SHP77 treated with DMSO at 0.1 percent for 48 hours (cell line): ENCODE measurements at regions not wholly inside any gene's neighbourhood (a gene's known extent, or its start where the extent isn't known, plus 50 kb on each side); places are given as distances from the start of the nearest gene placed in this dataset.
"Not testable (repeated sequence)": the region's sequence is repeated elsewhere in the genome, so short reads cannot be mapped to it uniquely, and the experiment has no call there.

Experiments used
- DNase-seq: peaks from one replicate; lab custom pipeline; 2025; lab: John Stamatoyannopoulos, UW

DNA sequence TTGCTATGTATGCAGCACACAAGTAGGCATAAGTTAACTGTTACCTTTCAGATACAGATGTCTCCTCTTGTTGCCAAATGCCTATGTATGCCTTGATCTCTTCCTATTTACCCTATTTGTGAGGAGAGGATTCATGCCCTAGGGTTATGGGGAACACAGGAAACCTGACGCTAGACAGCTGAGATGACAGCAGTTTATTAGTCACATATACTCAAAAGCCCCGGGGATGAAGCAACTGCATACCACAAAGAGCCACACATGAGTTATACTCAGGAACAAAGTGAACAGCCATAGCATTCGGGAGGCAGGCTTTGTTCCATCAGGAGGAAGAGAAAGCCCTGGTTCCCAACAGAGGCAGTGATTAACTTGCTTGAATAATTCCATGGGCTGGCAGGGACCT is 1011.7 kb upstream of the PCDH7 start:
- DNase-seq, result no peak

DNA sequence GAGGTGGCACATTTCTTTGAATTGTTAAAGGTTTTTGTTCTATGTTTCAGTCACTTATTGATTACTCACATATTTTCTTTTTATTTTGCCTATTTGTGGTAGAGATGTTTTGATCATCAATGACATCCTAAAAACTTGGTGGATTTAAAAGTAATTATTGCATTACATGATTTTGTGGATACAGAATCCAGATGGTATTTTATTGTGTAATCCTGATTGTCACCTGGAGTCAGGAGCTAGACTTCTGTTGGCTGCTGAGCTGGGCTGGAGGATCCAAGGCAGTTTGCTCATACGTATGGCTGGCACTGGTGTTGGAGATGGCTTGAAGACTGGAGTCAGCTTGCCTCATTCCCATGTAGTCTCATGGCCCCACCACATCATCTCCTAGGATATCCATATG is 1009.6 kb upstream of the PCDH7 start:
- no peak for DNase-seq

DNA sequence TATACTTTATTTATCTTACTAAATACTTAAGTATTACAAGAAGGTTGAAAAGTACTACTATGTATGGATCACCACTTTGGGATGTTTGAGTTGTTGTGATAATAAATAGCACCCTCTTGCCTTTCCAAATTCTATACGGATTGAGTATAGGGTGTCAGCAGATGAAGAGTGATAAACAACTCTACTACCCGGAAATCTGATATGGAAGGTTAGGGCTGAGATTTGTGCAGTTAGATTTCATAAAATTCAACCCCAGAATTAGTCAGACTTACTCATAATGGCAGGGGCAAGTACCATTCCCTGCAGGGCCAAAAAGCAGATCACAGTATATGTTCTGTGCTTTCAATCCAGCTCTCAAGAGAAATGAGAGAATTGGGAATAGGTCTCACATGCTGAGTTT is 1008.9 kb upstream of the PCDH7 start:
- DNase-seq, result no peak

DNA sequence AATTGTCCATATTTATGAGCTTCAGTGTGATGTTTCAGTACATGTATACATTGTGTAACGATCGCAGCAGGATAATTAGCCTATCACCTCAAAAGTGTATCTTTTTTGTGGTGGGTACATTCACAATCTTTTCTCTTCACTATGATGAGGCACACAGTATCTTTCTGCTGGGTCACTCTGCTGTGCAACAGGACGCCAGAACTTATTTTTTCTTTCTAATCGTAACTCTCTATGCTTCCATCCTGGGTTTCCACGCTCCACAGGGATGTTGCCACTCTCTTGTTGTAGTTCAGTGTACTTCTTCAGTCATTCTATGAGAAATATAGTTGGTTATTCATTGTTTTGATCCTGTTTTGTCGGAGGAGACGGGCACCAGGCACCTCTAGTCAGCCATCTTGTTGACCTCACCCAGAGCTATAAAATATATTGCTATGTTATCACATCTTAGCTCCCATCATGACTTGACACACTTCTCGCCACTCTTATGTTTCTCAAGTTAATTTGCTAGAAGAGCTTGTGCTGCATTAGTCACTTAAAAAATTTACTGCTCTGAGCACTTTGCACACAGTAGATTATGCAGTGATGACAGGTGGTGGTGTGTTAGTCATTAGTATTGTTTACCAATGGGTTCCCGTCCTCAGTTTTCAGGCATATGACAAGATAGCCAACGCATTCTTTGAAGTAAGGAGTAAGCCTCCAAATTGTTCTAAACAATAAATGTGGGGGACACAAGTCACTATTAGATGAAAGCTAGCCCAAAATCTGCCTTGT is 1002.7 kb upstream of the PCDH7 start:
- DNase-seq, result peak; percentile 9

DNA sequence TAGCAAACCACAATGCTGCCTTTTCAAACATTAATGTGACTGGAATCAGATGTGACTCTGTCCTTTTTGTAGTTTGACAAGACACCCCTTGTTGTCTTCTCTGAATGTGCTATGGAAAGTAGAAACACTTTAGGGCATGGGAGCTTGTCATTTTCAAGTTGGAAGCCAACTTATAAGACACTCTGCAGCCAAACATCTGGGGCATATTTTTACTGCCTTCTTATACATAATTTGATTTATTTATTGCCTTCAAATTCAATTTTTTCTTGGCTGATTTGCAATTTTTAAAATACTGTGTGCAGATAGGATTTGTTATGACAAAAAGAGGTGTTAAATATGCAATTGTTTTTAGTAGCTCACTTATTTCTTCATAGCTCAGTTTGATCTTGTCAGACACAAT is 1002.0 kb upstream of the PCDH7 start:
- no peak for DNase-seq

DNA sequence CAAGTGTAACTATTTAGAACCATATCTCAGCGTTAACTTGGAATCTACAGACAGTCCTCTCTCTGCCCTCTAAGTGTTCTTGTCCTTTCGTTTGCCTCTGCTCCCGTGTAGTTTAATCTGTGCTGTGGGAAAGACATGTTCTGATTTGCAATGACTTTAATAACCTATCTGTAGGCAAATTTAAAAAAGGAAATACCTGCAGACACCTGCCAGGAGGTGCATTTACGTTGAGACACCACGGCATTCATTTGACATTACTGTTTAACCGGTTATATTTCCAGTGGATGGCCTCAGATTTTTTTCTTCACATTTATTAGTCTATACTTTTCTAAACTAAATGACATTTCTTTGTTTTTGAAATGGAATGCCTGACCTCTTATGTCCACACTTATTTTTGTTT is 997.9 kb upstream of the PCDH7 start:
- no peak for DNase-seq

DNA sequence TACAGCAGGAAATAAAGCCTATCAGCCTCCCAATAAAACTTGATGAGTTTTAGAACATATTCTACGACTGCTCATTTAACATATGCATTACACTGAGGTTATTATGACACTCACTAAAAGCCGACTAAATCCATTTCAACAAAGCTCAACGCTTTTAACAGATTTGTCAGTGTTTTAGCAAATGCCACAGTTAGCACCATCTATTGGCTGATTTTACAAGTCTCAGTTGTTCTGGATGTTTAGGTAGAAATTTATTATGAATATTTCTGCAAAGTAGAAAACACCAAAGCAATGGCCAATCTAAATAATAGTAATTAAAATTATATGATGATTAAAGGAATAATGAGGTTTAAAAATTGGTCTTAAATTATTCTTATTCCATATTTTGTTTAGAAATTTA is 993.2 kb upstream of the PCDH7 start:
- no peak for DNase-seq

DNA sequence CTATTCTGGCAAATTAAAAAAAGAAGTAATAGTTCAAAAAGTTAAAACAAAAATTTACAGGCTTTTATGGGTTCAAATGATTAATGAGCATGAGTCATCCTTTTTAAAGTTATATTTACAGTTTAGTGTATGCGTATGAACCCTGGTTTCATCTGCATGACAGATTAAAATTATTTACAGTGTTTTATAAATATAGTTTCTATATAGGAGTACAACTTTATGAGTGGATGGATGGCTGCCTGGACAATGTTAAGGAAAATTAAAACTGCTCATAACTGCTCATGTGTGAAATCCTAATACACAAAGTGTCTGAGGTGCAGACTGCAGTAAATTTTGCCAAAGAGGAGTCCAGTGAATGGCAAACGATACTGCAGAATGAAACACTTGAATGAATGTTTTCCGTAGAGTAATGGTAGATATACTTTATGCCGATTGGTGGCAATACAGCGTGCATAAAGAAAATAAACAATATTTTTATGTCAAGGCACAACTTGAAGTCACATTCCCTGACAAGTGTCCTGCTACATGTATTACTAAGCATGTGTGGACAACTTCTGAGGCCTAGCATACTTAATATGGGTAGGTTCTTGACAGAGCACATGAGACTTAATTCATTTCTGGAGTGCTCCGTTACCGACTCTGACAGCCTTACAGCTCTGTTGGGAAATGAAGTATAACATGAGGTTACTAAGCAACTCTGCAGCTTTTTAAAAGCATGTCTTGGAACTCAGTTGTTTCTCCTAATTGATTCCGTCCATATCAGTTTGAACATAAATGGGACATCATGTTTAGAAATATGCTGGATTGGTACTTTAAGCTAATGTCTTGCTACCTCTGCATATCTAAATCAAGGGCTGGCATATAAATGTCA is 985.6 kb upstream of the PCDH7 start:
- DNase-seq, result no peak

DNA sequence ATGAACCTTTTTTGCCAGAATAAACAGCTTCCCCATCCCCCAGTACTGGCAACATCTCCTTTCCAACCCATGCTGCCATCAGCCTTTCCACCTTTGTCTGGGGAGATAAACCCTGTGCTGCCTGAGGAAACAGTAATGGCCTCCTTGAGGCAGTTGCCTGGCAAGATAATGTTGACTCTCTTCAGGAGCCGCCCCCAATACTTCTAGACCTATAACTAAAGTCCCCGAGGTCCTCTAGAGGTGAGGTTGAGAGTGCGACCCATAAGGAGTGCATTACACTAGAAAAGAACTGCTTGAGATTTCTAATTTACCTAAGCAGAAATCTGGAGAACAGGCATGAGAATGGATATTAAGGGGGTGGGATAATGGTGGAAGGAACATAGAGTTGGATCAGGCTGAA is 963.2 kb upstream of the PCDH7 start:
- DNase-seq, result no peak

DNA sequence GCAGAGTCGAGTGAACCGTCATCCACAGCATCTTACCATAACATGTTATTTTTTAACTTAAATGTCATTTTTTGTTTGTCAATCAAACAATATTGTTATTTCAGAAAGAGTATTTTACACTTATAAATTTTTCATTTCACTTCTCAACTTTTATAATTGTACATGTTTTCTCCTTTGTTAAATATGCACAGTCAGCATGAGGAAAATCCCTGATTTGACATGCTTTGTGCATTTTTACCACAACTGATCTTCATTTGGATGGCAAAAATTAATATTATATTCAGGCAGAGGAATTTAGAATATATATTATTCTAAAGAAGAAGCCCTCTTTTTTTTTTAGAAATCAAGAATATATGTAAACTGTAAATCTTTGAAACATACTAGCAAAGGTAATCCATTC is 958.0 kb upstream of the PCDH7 start:
- DNase-seq, result no peak

DNA sequence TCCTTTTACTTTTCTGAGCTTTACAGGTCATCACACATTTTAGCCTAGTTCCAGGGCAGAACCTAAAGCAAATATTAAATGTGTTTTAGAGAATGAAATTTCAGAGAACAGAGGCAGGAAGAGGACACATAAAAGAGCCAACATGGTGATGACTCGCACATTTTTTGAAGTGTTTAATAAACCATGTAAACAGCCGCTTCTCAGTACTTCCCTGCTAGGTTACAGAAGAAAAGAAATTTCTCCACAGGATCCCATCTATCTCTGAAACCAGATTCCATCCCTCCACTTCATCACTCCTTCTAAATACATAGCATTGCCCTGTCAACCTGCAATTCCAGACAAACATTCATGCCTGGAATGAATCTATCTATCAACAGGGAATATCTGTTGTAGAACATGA is 949.5 kb upstream of the PCDH7 start:
- no peak for DNase-seq

DNA sequence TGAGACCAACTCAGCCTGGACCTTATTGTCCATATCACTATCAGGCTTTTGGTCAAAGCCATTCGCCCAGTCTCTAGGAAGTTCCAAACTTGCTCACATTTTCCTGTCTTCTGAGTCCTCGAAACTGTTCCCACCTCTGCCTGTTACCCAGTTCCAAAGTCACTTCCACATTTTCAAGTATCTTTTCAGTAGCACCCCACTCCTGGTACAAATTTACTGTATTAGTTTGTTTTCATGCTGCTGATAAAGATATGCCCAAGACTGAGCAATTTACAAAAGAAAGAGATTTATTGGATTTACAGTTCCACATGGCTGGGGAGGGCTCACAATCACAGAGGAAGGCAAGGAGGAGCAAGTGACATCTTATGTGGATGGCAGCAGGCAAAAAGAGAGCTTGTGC is 932.0 kb upstream of the PCDH7 start:
- not testable (repeated sequence) for DNase-seq

DNA sequence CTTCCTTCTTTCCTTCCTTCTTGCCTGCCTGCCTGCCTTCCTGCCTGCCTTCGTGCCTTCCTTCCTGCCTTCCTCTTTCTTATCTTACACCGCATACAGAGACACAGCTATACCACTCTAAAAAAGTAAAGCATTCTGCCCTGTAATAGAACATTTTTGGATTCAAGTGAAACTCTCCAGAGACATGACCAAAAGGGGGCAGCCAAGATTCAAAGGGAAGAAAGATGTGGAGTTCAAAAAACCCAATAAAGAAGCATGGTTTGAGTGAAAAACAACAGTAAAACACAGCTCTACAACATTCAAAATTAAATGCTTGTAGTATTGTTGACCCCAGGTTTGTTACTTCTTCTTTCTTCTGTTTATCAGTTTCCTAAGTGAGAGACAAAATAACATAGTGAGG is 914.9 kb upstream of the PCDH7 start:
- DNase-seq, result no peak

DNA sequence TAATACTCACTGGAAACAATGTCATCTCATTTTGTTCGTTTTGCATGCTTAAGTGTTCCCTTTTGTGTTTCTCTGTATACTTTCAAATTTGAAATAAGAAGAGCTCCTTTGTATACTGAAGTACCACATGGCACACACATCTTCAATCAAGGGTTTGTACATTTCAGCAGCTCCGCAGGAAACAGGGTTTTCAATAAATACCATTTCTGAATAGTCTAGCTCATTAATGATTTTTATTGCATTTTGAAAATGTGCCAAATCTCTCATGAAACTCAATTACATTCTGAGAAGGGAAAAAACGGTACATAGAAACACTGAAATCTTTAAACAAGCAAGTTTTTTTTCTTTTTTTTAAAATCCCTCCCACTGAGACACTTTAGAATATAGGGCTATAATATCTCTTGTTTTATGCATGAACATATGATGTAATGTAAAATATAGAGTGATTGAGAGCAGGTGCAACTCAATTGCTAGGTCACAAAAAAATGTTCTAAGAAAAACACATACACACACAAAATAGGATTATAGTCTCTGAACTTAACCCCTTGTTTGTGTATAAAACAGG is 914.2 kb upstream of the PCDH7 start:
- DNase-seq, result no peak

DNA sequence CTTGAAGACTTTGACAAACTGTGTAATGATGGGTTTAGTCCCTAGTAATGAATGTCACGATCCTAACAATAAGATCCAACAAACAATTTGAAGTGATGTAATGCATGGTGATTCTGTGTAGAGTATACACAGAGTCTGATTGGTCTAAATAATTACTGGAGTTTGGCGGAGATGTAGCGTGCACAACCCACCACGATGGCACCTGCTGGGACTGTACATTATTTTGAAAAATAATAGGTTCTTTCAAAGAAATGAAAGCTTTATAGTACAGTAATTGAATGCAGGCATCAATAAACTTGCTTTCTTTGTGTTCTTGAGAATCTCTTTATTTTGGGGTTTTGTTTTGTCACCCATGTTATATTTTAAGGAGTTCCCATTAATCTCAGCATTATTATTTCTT is 902.2 kb upstream of the PCDH7 start:
- DNase-seq, result no peak

DNA sequence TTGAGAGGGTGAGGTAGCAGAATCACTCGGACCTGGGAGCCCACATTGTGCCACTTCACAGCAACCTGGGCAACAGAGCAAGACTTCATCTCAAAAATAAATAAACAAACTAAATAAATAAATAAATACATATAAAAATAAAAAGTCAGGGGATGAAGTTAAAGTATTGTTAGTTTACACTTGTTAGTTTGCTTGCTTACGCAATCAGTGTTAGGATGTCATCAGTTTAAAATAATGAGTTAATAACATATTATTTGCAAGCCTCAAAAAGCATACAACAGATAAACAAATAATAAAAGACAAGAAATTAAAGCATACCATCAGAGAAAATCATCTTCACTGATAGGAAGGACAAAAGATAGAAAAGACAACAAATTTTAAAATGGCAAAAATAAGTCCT is 891.1 kb upstream of the PCDH7 start:
- no peak for DNase-seq

DNA sequence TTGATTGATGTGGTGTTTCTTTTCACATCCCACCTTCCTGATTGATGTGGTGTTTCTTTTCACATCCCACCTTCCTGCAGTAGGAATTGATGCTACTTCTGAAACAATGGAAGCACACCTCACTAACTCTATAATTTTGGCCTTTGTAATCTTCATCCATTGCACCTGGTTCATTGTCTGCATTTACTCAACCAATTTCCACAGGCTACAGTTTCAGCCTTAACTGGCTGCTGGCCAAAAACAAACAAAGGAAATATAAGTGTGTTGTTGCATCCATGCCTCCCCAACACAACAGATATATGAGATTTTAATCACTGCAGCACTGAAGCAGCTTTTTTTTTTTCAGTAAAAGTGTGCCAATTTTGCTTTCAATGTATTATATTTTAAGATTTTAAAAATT is 867.6 kb upstream of the PCDH7 start:
- no peak for DNase-seq

DNA sequence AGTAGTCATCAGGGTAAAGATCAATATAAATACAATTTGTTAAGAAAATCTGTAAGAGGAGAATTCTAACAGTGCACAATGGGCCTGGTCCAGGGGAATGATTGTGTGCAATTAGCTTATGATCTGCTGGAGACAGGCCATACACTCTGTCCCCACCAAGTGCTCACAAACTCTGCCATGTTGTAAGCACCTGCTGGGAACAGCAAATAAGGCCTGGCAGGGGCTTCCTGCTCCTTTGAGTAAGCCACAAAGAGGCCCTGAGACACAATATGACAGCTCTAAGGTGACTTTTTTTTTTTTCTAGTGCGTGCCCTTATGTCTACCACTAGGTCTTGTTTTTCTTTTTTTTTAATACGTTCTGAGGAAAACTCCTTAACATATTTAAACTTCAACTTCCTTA is 866.3 kb upstream of the PCDH7 start:
- no peak for DNase-seq

DNA sequence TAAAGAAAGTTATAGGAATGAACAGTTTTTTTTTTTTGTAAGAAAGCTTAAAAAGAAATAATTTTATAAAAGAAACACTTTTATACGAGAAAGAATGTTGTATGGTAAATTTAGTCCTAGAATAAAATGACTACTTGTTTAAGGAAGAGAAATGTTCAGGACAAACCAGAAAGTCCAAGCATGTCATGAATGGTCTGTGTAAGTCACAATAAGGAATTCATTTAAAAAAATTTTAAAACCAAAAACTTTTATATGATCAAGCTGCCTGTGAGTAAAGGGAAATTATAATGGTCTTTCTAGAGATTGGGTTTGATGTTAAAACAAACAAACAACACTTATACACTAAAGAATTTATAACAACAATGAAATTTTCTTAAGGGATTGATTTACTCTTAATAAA is 858.9 kb upstream of the PCDH7 start:
- no peak for DNase-seq

DNA sequence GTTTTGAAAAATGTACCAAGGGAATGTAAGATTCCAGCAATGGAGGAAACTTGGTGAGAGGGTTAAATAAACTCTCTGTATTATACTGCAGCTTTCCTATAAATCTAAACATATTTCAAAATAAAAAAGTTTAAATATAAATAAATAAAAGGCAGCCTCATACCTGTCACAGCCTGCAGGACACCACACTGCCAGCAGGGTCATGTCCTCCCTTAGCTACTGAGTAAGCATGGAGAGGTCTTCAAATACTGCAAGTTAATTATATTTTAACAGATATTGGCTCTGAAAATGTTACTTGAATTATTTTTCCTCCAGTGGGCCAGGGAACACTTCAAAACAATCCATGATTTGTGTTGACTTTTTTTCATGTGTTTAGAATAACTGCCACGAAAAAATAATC is 852.8 kb upstream of the PCDH7 start:
- DNase-seq, result no peak

DNA sequence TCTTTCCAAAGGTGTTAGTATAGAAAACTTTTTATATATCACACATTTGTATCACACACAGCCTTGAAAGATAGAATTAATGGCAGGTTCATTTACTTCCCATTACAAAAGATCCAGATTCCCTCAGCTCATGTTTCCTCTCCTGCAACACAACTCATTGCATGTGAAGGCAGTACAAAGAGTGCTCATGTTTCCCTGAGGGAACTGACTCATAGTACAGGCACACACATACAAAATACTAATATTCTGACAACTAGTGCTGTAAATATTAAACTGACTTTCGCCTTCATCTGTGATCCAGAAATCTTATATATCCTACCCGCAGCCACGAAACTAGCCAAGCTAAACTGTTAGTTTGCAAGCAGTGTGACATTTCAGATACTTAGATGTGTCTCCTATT is 819.8 kb upstream of the PCDH7 start:
- no peak for DNase-seq

DNA sequence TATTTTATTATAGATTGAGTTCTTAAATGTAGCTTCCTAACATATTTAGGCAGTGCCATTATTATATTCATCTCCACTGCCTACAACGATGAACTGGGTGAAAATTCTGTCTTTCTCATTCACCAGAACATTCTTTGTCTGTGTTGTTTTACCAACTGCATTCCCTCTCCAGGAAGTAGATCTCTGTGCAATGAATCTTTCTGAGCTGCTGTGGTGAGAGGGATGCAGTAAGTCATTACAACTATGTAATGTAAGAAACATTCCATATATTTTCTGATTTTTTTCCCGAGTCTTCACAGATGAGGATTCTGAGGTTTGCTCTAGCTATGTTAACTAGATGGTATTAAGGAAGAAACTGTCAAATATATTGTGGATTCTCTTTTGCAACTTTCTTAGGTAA is 811.9 kb upstream of the PCDH7 start:
- DNase-seq, result no peak

DNA sequence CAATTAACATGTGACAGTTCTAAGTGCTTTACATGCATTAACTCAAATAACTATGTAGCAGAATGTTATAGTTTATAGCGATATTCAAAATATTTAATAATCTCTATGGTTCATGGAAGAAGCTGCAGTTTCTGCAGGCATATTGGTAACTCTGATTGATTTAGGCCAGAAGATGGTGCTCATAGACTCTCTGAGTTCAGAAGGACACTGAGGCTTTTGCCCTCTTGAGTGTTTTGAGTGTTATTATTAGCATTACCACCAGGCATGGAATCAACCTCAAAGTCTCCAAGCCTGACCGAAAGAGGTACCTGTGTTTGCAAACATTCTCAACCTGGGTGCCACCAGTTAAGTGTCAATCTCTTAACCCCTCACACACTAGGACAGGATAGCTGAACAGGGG is 792.3 kb upstream of the PCDH7 start:
- no peak for DNase-seq
